Ascending aorta (tissue), 2 donors: ENCODE measurements at regions not wholly inside any gene's neighbourhood (a gene's known extent, or its start where the extent isn't known, plus 50 kb on each side); places are given as distances from the start of the nearest gene placed in this dataset.

Experiments
- DNase-seq, 2 donors: peaks; one replicate each; pipeline ENCODE4 v3.0.0-alpha.2; 2019; ENCODE audit warnings: low spot score in 2 of 2
- H3K27ac ChIP-seq, 2 donors: fragments of 200-600 bp; sonication (generic); one replicate each; pipeline ENCODE4 v1.5.1; 2016 to 2017; ENCODE audit warnings: mild to moderate bottlenecking in 1 of 2
- H3K27me3 ChIP-seq: fragments of 200-600 bp; sonication (generic); one replicate; pipeline ENCODE4 v1.5.1; 2017
- H3K36me3 ChIP-seq, 2 donors: fragments of 200-600 bp; sonication (generic); one replicate each; pipeline ENCODE4 v1.5.1; 2016
- H3K4me1 ChIP-seq, 2 donors: fragments of 200-600 bp; sonication (generic); one replicate each; pipeline ENCODE4 v1.5.1; 2016 to 2017; ENCODE audit warnings: mild to moderate bottlenecking in 1 of 2
- H3K4me3 ChIP-seq, 2 donors: fragments of 200-600 bp; sonication (generic); one replicate each; pipeline ENCODE4 v1.5.1; 2016 to 2017; ENCODE audit warnings: mild to moderate bottlenecking in 1 of 2
- H3K9me3 ChIP-seq, 2 donors: fragments of 200-600 bp; sonication (generic); one replicate each; pipeline ENCODE4 v1.5.1; 2016
- intact Hi-C: fragments of 100-400 bp; cut with DNase I; formaldehyde crosslinking; loops from one replicate; pipeline ENCODE4 v1.15.1; 2023
- TF ChIP-seq, protein P1 (sequence below), 3 experiments: fragments of 200-600 bp in 2 of 3; fragments of 450-650 bp in 1 of 3; sonication (generic) in 2 of 3; IDR thresholded peaks; one replicate each; pipeline ENCODE4 v1.5.1; 2016 to 2019; ENCODE audit warnings: antibody characterized with exemption in 3 of 3, mild to moderate bottlenecking in 1 of 3, moderate library complexity in 1 of 3

DNA sequence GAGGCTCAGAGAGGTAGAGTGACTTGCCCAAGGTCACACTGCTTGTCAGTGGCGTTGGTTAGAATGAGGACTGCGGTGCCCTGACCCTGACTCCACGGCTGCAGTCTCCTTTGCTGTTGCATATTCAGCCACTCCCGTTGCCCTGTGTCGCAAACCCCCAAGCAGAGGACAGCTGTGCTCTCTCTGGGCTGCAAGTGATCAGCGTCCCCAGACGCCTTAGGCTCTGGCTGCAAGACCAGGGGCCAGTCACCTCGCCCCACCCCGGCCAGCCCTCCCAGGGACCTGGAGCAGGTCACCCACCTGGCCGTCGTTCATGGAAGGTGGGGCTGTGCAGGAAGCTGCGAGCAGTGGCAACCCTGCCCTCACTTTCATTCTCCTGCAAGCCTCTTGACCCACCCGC lies 51.7 kb upstream of the NANOS1 start:
- DNase-seq, result peak in 1 of 2 donors; percentile 61

GRCh38 chr10:118978316-118978997 lies 51.1 kb upstream of the NANOS1 start:
- peak in 1 of 2 donors; percentile 60 for DNase-seq
- no peak overlapping the region for H3K4me3 ChIP-seq
- no peaks in the 10 kb centered on the region for H3K36me3 ChIP-seq
- no peak overlapping the region for H3K27ac ChIP-seq
- no peaks in the 10 kb centered on the region for H3K4me1 ChIP-seq
- H3K27me3 ChIP-seq, result no peaks in the 10 kb centered on the region
- intact Hi-C loops, result no loop called here
- H3K9me3 ChIP-seq, result no peaks in the 10 kb centered on the region
- TF ChIP-seq, protein P1, sequence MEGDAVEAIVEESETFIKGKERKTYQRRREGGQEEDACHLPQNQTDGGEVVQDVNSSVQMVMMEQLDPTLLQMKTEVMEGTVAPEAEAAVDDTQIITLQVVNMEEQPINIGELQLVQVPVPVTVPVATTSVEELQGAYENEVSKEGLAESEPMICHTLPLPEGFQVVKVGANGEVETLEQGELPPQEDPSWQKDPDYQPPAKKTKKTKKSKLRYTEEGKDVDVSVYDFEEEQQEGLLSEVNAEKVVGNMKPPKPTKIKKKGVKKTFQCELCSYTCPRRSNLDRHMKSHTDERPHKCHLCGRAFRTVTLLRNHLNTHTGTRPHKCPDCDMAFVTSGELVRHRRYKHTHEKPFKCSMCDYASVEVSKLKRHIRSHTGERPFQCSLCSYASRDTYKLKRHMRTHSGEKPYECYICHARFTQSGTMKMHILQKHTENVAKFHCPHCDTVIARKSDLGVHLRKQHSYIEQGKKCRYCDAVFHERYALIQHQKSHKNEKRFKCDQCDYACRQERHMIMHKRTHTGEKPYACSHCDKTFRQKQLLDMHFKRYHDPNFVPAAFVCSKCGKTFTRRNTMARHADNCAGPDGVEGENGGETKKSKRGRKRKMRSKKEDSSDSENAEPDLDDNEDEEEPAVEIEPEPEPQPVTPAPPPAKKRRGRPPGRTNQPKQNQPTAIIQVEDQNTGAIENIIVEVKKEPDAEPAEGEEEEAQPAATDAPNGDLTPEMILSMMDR (IDR thresholded peaks at IDR 0.05), result no peak

More for the DNA sequence above, 51.7 kb upstream of the NANOS1 start:
- no peaks in the 10 kb centered on the region for H3K4me1 ChIP-seq
- TF ChIP-seq, protein P1 (IDR thresholded peaks at IDR 0.05), result no peak
- no peaks in the 10 kb centered on the region for H3K36me3 ChIP-seq
- H3K27me3 ChIP-seq, result no peaks in the 10 kb centered on the region
- intact Hi-C loops, result no loop called here
- H3K27ac ChIP-seq, result no peak overlapping the region
- no peaks in the 10 kb centered on the region for H3K9me3 ChIP-seq
- no peak overlapping the region for H3K4me3 ChIP-seq

- Histone ChIP-seq H3K4me3 (no peak overlapping the region), H3K27ac (no peak overlapping the region), H3K4me1 (no peaks in the 10 kb centered on the region), H3K27me3 (no peaks in the 10 kb centered on the region), H3K36me3 (no peaks in the 10 kb centered on the region), H3K9me3 (no peaks in the 10 kb centered on the region)
- peak in 1 of 2 donors; percentile 38 for DNase-seq
- TF ChIP-seq, protein P1 (IDR thresholded peaks at IDR 0.05), result no peak
- intact Hi-C loops, result no loop called here
Measured at GRCh38 chr10:118978998-118979350, 50.5 kb upstream of the NANOS1 start.

DNA sequence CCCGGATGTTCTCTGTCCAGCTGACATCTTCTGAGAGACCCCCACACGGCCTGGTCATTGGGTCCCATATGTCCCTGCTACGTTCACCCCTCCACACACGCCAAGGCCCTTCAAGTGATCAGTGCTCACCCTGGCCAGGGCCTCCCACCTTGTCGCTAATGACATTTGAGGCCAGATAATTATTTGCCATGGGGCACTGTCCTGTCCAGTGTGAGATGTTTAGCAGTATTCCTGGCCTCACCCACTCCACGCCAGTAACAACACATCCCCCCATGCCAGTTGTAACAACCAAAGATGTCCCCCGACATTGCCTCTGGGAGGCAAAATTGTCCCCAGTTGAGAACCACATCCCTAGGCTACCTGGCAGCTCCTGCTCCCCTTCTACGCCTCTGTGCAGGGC lies 49.9 kb upstream of the NANOS1 start:
- Histone ChIP-seq H3K27me3 (no peaks in the 10 kb centered on the region), H3K4me1 (no peaks in the 10 kb centered on the region), H3K9me3 (peaks cover 1 to 2% of the 10 kb centered on the region in 2 donors), H3K27ac (no peak overlapping the region), H3K4me3 (no peak overlapping the region), H3K36me3 (no peaks in the 10 kb centered on the region)
- TF ChIP-seq, protein P1 (IDR thresholded peaks at IDR 0.05), result no peak
- intact Hi-C loops, result no loop called here
- peak in 1 of 2 donors; percentile 37 for DNase-seq
